Vagina (tissue), 2 donors: ENCODE measurements at regions not wholly inside any gene's neighbourhood (a gene's known extent, or its start where the extent isn't known, plus 50 kb on each side); places are given as distances from the start of the nearest gene placed in this dataset. TPM values are rescaled to one million over a fixed set of nuclear protein-coding genes. Genes with fewer than 3 reads are reported as not detected.

Source experiments
- DNase-seq, 2 donors: peaks; one replicate each; pipeline ENCODE4 v3.0.0-alpha.2; 2017; ENCODE audit errors: extremely low spot score in 2 of 2
- H3K27ac ChIP-seq: fragments of 200-600 bp; sonication (generic); one replicate; pipeline ENCODE4 v1.5.1; 2019
- H3K27me3 ChIP-seq: fragments of 200-600 bp; sonication (generic); one replicate; pipeline ENCODE4 v1.5.1; 2019
- H3K36me3 ChIP-seq, 2 donors: fragments of 200-600 bp; sonication (generic); one replicate each; pipeline ENCODE4 v1.5.1; 2017 to 2019
- H3K4me1 ChIP-seq: fragments of 200-600 bp; sonication (generic); one replicate; pipeline ENCODE4 v1.5.1; 2019
- H3K4me3 ChIP-seq, 2 donors: fragments of 200-600 bp; sonication (generic); 1 replicate in 1 of 2; 2 replicates in 1 of 2; pipeline ENCODE4 v1.5.1; 2016 to 2019
- H3K9me3 ChIP-seq: fragments of 200-600 bp; sonication (generic); one replicate; pipeline ENCODE4 v1.5.1; 2019
- CTCF ChIP-seq, 3 experiments: fragments of 450-650 bp in 2 of 3; fragments of 200-600 bp in 1 of 3; sonication (generic) in 1 of 3; IDR thresholded peaks; one replicate each; pipeline ENCODE4 v1.5.1; 2017 to 2019; ENCODE audit warnings: antibody characterized with exemption in 3 of 3, mild to moderate bottlenecking in 2 of 3, moderate library complexity in 2 of 3
- POLR2A ChIP-seq, 2 donors: fragments of 450-650 bp; IDR thresholded peaks; one replicate each; pipeline ENCODE4 v1.6.1; 2017; ENCODE audit warnings: antibody characterized with exemption in 2 of 2, mild to moderate bottlenecking in 2 of 2, moderate library complexity in 2 of 2
- POLR2AphosphoS5 ChIP-seq, 2 donors: sonication (generic); formaldehyde crosslinking; IDR thresholded peaks; one replicate each; pipeline ENCODE4 v1.9.0; 2017; ENCODE audit warnings: antibody characterized with exemption in 2 of 2, mild to moderate bottlenecking in 2 of 2, low read depth in 1 of 2; ENCODE audit not compliant: insufficient read depth in 1 of 2
- intact Hi-C: fragments of 100-400 bp; cut with DNase I; formaldehyde crosslinking; loops from one replicate; pipeline ENCODE4 v1.15.1; 2023
- small RNA-seq: library from RNA; depleted of rRNA; stranded (forward); fragments of <200 nt; gene quantifications from one replicate; pipeline ENCODE3, GENCODE V24; 2016

- no peaks in the 10 kb centered on the region for H3K36me3 ChIP-seq
- DNase-seq = no peak
- H3K4me3 ChIP-seq = no peak overlapping the region
- H3K27ac ChIP-seq = no peak overlapping the region
- no peaks in the 10 kb centered on the region for H3K27me3 ChIP-seq
- TF ChIP-seq POLR2A (IDR thresholded peaks at IDR 0.05) (no peak), POLR2AphosphoS5 (IDR thresholded peaks at IDR 0.05; ENCODE audit: insufficient read depth in 1 of 2, low read depth in 1 of 2) (no peak), CTCF (IDR thresholded peaks at IDR 0.05) (no peak)
- H3K9me3 ChIP-seq = no peaks in the 10 kb centered on the region
- H3K4me1 ChIP-seq = no peaks in the 10 kb centered on the region
- intact Hi-C loops = no loop called here
These were observed 58.6 kb upstream of the CAMK2D start for GRCh38 chr4:113820108-113820507.

GRCh38 chr4:113815826-113816225 is 54.3 kb upstream of the CAMK2D start:
- Histone ChIP-seq H3K4me1 (no peaks in the 10 kb centered on the region), H3K9me3 (no peaks in the 10 kb centered on the region), H3K27me3 (no peaks in the 10 kb centered on the region), H3K36me3 (no peaks in the 10 kb centered on the region), H3K4me3 (no peak overlapping the region), H3K27ac (no peak overlapping the region)
- DNase-seq = no peak
- intact Hi-C loops = no loop called here
- TF ChIP-seq POLR2A (IDR thresholded peaks at IDR 0.05) = no peak
- no peak for TF ChIP-seq CTCF (IDR thresholded peaks at IDR 0.05)
- TF ChIP-seq POLR2AphosphoS5 (IDR thresholded peaks at IDR 0.05; ENCODE audit: insufficient read depth in 1 of 2, low read depth in 1 of 2) = no peak

- no peak overlapping the region for H3K4me3 ChIP-seq
- no peak for DNase-seq
- intact Hi-C loops = no loop called here
- no peaks in the 10 kb centered on the region for H3K9me3 ChIP-seq
- no peaks in the 10 kb centered on the region for H3K4me1 ChIP-seq
- H3K36me3 ChIP-seq = no peaks in the 10 kb centered on the region
- H3K27me3 ChIP-seq = no peaks in the 10 kb centered on the region
- H3K27ac ChIP-seq = no peak overlapping the region
- TF ChIP-seq POLR2AphosphoS5 (IDR thresholded peaks at IDR 0.05; ENCODE audit: insufficient read depth in 1 of 2, low read depth in 1 of 2) (no peak), POLR2A (IDR thresholded peaks at IDR 0.05) (no peak), CTCF (IDR thresholded peaks at IDR 0.05) (no peak)
These were observed 49.8 kb upstream of the CAMK2D start for GRCh38 chr4:113811359-113811758.

Small RNA genes in the stretch of these regions (small RNA-seq; reads per million reads assigned to genes)
- gene AC111193.1 = not detected
